HEK293 (cell line): ENCODE measurements at regions not wholly inside any gene's neighbourhood (a gene's known extent, or its start where the extent isn't known, plus 50 kb on each side); places are given as distances from the start of the nearest gene placed in this dataset.

Source experiments
- ATF2 ChIP-seq: fragments of 450-650 bp; formaldehyde crosslinking; IDR thresholded peaks from 2 replicates; pipeline ENCODE4 v1.5.1; 2016; ENCODE audit warnings: missing biosample characterization, missing genetic modification characterization, low read depth
- CTCF ChIP-seq: fragments of 450-650 bp; formaldehyde crosslinking; IDR thresholded peaks from 2 replicates; pipeline ENCODE4 v1.5.1; 2016; ENCODE audit warnings: missing biosample characterization, missing genetic modification characterization
- GLIS2 ChIP-seq: fragments of 450-650 bp; formaldehyde crosslinking; IDR thresholded peaks from 2 replicates; pipeline ENCODE4 v1.5.1; 2016; ENCODE audit warnings: missing biosample characterization, missing genetic modification characterization
- OSR2 ChIP-seq: fragments of 450-650 bp; formaldehyde crosslinking; IDR thresholded peaks from 2 replicates; pipeline ENCODE4 v1.5.1; 2016; ENCODE audit warnings: missing biosample characterization, missing genetic modification characterization
- ZNF138 ChIP-seq: fragments of 450-650 bp; formaldehyde crosslinking; IDR thresholded peaks from 2 replicates; pipeline ENCODE4 v1.5.1; 2016; ENCODE audit warnings: missing biosample characterization, missing genetic modification characterization, borderline replicate concordance
- ZNF274 ChIP-seq, 2 experiments: fragments of 200-500 bp in 1 of 2; fragments of 450-650 bp in 1 of 2; sonication (Bioruptor generic) in 1 of 2; formaldehyde crosslinking in 1 of 2; IDR thresholded peaks; 2 replicates each; pipeline versions ENCODE4 v1.5.1 to v1.6.1; 2014 to 2016; ENCODE audit warnings: borderline replicate concordance in 1 of 2, inconsistent platforms in 1 of 2, low read length in 1 of 2, missing biosample characterization in 1 of 2, missing genetic modification characterization in 1 of 2
- ZNF449 ChIP-seq: fragments of 450-650 bp; formaldehyde crosslinking; IDR thresholded peaks from 2 replicates; pipeline ENCODE4 v1.5.1; 2017; ENCODE audit warnings: missing biosample characterization, mild to moderate bottlenecking, missing genetic modification characterization, moderate library complexity
- ZNF488 ChIP-seq: fragments of 450-650 bp; formaldehyde crosslinking; IDR thresholded peaks from 2 replicates; pipeline ENCODE4 v1.5.1; 2016; ENCODE audit warnings: missing biosample characterization, missing genetic modification characterization
- ZNF529 ChIP-seq: fragments of 450-650 bp; formaldehyde crosslinking; IDR thresholded peaks from 2 replicates; pipeline ENCODE4 v1.5.1; 2017; ENCODE audit warnings: missing genetic modification characterization, missing biosample characterization; ENCODE audit not compliant: insufficient replicate concordance
- TF ChIP-seq, protein P1 (sequence below): fragments of 450-650 bp; formaldehyde crosslinking; IDR thresholded peaks from 2 replicates; pipeline ENCODE4 v1.5.1; 2016; ENCODE audit warnings: missing biosample characterization, missing genetic modification characterization
- TF ChIP-seq, protein P2 (sequence below): fragments of 450-650 bp; formaldehyde crosslinking; IDR thresholded peaks from 2 replicates; pipeline ENCODE4 v1.5.1; 2016; ENCODE audit warnings: missing biosample characterization, missing genetic modification characterization, low read depth
- TF ChIP-seq, protein P3 (sequence below): fragments of 450-650 bp; formaldehyde crosslinking; IDR thresholded peaks from 2 replicates; pipeline ENCODE4 v1.5.1; 2016; ENCODE audit warnings: missing biosample characterization, missing genetic modification characterization

- TF ChIP-seq ZNF449 (tag by site-specific recombination) (no peak), ZNF529 (tag by site-specific recombination) (no peak), GLIS2 (tag by site-specific recombination) (no peak), ZNF274 (IDR thresholded peaks at IDR 0.05; ENCODE audit: low read length) (no peak), ZNF274 (tag by site-specific recombination; IDR thresholded peaks at IDR 0.05; ENCODE audit: borderline replicate concordance) (no peak), ZNF488 (tag by site-specific recombination) (no peak), ATF2 (tag by site-specific recombination) (no peak), CTCF (tag by site-specific recombination) (no peak), OSR2 (no peak), ZNF138 (tag by site-specific recombination) (no peak)
- TF ChIP-seq, protein P1, sequence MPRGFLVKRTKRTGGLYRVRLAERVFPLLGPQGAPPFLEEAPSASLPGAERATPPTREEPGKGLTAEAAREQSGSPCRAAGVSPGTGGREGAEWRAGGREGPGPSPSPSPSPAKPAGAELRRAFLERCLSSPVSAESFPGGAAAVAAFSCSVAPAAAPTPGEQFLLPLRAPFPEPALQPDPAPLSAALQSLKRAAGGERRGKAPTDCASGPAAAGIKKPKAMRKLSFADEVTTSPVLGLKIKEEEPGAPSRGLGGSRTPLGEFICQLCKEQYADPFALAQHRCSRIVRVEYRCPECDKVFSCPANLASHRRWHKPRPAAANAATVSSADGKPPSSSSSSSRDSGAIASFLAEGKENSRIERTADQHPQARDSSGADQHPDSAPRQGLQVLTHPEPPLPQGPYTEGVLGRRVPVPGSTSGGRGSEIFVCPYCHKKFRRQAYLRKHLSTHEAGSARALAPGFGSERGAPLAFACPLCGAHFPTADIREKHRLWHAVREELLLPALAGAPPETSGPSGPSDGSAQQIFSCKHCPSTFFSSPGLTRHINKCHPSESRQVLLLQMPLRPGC, result no peak
- TF ChIP-seq, protein P2, sequence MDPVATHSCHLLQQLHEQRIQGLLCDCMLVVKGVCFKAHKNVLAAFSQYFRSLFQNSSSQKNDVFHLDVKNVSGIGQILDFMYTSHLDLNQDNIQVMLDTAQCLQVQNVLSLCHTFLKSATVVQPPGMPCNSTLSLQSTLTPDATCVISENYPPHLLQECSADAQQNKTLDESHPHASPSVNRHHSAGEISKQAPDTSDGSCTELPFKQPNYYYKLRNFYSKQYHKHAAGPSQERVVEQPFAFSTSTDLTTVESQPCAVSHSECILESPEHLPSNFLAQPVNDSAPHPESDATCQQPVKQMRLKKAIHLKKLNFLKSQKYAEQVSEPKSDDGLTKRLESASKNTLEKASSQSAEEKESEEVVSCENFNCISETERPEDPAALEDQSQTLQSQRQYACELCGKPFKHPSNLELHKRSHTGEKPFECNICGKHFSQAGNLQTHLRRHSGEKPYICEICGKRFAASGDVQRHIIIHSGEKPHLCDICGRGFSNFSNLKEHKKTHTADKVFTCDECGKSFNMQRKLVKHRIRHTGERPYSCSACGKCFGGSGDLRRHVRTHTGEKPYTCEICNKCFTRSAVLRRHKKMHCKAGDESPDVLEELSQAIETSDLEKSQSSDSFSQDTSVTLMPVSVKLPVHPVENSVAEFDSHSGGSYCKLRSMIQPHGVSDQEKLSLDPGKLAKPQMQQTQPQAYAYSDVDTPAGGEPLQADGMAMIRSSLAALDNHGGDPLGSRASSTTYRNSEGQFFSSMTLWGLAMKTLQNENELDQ (tag by site-specific recombination), result no peak
- TF ChIP-seq, protein P3, sequence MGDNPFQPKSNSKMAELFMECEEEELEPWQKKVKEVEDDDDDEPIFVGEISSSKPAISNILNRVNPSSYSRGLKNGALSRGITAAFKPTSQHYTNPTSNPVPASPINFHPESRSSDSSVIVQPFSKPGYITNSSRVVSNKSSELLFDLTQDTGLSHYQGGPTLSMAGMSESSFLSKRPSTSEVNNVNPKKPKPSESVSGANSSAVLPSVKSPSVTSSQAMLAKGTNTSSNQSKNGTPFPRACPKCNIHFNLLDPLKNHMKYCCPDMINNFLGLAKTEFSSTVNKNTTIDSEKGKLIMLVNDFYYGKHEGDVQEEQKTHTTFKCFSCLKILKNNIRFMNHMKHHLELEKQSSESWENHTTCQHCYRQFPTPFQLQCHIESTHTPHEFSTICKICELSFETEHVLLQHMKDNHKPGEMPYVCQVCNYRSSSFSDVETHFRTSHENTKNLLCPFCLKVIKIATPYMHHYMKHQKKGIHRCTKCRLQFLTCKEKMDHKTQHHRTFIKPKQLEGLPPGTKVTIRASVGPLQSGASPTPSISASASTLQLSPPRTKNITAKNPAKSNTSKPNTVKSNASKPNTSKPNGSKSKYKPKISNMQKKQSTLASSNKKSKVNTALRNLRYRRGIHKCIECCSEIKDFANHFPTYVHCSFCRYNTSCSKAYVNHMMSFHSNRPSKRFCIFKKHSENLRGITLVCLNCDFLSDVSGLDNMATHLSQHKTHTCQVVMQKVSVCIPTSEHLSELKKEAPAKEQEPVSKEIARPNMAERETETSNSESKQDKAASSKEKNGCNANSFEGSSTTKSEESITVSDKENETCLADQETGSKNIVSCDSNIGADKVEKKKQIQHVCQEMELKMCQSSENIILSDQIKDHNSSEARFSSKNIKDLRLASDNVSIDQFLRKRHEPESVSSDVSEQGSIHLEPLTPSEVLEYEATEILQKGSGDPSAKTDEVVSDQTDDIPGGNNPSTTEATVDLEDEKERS, result no peak
These were observed 158.9 kb downstream of the FAM174A start for GRCh38 chr5:100694100-100694499.
